Activated gamma-delta T cell (primary cell): ENCODE measurements at regions not wholly inside any gene's neighbourhood (a gene's known extent, or its start where the extent isn't known, plus 50 kb on each side); places are given as distances from the start of the nearest gene placed in this dataset.
"Not testable (repeated sequence)": the region's sequence is repeated elsewhere in the genome, so short reads cannot be mapped to it uniquely, and the experiment has no call there.

Experiments used
- DNase-seq: peaks from one replicate; lab custom pipeline; 2025; lab: John Stamatoyannopoulos, UW

- DNase-seq, result no peak
These were observed 396.8 kb upstream of the RASGRP1 start for GRCh38 chr15:38961456-38961855.

- no peak for DNase-seq
These were observed 397.3 kb upstream of the RASGRP1 start for GRCh38 chr15:38961931-38962330.

GRCh38 chr15:38972831-38973230 is 408.2 kb upstream of the RASGRP1 start:
- no peak for DNase-seq

- DNase-seq, result no peak
These were observed 410.8 kb upstream of the RASGRP1 start for GRCh38 chr15:38975282-38975990.

GRCh38 chr15:38991126-38991525 is 426.5 kb upstream of the RASGRP1 start:
- DNase-seq, result no peak

- DNase-seq, result no peak
These were observed 427.1 kb upstream of the RASGRP1 start for GRCh38 chr15:38991701-38992100.

- DNase-seq, result no peak
These were observed 427.9 kb upstream of the RASGRP1 start for GRCh38 chr15:38992506-38992905.

GRCh38 chr15:38992930-38993329 is 428.3 kb upstream of the RASGRP1 start:
- no peak for DNase-seq

- DNase-seq, result no peak
These were observed 429.7 kb upstream of the RASGRP1 start for GRCh38 chr15:38994310-38994709.

GRCh38 chr15:38996111-38996631 is 431.6 kb upstream of the RASGRP1 start:
- DNase-seq, result no peak

- DNase-seq, result no peak
These were observed 433.2 kb upstream of the RASGRP1 start for GRCh38 chr15:38997841-38998240.

- DNase-seq, result no peak
These were observed 435.6 kb upstream of the RASGRP1 start for GRCh38 chr15:39000008-39000734.

GRCh38 chr15:39009740-39010139 is 445.1 kb upstream of the RASGRP1 start:
- no peak for DNase-seq

- not testable (repeated sequence) for DNase-seq
These were observed 446.5 kb upstream of the RASGRP1 start for GRCh38 chr15:39011066-39011465.

GRCh38 chr15:39013262-39013661 is 448.6 kb upstream of the RASGRP1 start:
- DNase-seq, result no peak

- DNase-seq, result no peak
These were observed 450.1 kb upstream of the RASGRP1 start for GRCh38 chr15:39014682-39015081.

- DNase-seq, result no peak
These were observed 452.1 kb upstream of the RASGRP1 start for GRCh38 chr15:39016706-39017105.

GRCh38 chr15:39018966-39019365 is 454.4 kb upstream of the RASGRP1 start:
- DNase-seq, result no peak

GRCh38 chr15:39021341-39021740 is 456.7 kb upstream of the RASGRP1 start:
- no peak for DNase-seq

- no peak for DNase-seq
These were observed 458.1 kb upstream of the RASGRP1 start for GRCh38 chr15:39022532-39023305.

GRCh38 chr15:39025321-39025720 is 460.7 kb upstream of the RASGRP1 start:
- no peak for DNase-seq

GRCh38 chr15:39025881-39026280 is 461.3 kb upstream of the RASGRP1 start:
- DNase-seq, result no peak

- no peak for DNase-seq
These were observed 463.5 kb upstream of the RASGRP1 start for GRCh38 chr15:39028069-39028468.
